SK-MEL-5 (cell line): ENCODE measurements at regions not wholly inside any gene's neighbourhood (a gene's known extent, or its start where the extent isn't known, plus 50 kb on each side); places are given as distances from the start of the nearest gene placed in this dataset.

Experiments
- DNase-seq: peaks from one replicate; pipeline ENCODE4 v3.0.0-alpha.2; 2016; ENCODE audit warnings: low read depth, low spot score
- in situ Hi-C: cut with HindIII; loops from 2 replicates; pipeline ENCODE4 v1.10.0; 2016; ENCODE audit warnings: low sequenced_read_pairs, high pct_unique_total_duplicates, low pct_unique_long_range_greater_than_20kb

DNA sequence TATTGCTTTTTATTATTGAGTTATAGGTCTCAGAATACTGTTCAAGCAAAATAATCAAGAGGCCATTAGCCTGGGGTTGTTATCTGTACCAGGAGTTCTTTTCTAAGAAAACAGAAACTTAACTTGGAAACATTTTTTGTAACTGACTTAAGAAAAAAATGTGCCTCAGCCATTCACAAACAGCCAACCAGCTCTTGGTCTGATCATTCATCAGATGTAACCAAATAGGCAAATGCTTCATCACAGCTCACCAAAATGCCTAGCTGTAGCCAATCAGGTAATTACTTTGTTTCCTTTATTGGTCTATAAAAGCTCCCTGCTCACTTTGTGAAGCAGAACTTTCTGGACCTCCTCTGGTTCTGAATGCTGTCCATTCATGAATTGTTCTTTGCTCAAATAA, 387.7 kb downstream of the FAT4 start:
- no peak for DNase-seq
- in situ Hi-C loops: no loop called here

DNA sequence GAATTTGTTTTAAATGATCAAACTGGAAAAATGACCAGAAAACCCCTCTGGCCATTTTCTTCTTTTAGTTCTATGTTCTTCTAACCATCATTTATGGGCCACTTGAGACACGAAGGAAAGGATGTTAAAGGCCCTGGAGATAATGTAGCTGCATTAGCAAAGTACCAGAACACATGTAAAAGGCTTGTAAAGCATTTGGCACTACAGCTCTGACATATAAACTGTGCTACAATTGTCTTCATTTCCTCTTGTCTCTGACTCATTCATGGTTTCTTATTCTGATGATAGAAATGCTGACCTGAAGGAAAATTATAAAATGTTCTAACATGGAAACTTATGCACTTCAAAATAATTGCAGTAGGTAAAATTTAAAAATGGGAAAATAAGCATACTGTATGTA, 388.7 kb downstream of the FAT4 start:
- no peak for DNase-seq
- in situ Hi-C loops: no loop called here

DNA sequence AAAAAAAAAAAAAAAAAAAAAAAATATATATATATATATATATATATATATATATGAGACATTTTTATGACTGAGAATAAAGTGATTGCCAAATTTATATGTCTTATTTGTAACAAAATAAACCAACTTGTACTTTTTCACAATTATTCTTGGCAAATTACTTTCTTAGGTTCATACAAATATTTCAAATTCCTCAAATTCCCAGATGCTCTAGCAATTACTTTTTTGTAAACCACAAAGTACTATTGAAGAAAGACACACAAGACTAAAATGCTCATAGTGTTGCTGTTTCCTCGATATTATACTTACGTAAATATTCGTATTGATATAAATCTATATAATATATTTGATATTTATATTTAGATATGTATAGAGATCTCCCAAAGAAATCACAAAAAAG, 390.0 kb downstream of the FAT4 start:
- no peak for DNase-seq
- in situ Hi-C loops: no loop called here

DNA sequence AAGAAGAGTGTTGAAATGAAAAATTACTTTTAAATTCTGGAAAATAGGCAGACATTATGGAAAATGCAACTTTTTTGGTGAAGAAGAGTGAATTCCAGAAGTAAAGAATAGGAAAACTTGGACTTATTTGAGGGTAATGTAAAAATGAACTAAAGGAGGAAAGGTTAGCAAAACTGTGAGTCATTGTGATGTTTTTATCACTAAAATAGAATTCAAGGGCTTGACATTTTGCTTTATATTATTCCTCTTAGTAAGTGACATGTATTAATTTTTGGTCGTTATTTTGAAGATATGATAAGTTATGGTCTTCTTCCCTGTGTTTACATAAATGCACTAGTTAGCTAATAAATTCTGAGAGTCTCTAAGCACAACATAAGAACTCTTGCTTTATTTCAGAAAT, 390.9 kb downstream of the FAT4 start:
- DNase-seq: no peak
- in situ Hi-C loops: no loop called here

DNA sequence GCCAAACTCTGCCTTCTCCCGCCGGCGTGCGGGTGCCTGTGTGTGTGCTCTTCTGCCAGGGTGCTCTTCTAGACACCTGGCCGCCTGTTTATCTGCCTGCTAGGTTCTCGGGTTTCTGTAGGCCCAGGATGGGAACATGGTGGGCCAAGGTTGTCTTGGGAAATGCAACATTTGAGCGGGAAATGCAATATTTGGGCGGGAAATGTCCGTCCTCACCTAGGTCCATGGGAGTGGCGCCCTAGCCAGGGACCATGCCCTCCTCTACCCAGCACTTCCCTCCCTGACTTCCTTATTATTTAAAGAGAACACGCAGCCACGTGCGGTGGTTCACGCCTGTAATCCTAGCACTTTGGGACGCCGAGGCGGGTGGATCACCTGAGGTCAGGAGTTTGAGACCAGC, 392.6 kb downstream of the FAT4 start:
- in situ Hi-C loops: no loop called here
- DNase-seq: no peak

DNA sequence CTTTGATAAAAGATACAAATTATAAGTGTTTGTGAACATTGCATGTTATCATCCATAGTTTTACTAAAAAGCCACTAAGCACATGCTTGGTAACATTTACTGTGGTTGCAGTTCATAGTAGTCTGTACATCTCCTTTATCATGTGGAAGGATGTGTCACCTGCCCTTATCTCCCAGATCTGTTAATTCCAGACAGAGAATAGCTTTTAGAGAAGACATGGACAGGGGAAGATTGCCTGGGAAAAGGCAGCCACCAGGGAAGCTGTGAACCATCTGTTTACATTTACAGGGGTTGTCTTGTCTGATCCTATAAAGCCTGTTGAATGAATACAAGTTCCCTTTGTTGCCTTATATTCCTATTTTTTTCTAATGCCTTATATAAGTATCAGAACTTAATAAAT, 396.0 kb downstream of the FAT4 start:
- no peak for DNase-seq
- in situ Hi-C loops: no loop called here

DNA sequence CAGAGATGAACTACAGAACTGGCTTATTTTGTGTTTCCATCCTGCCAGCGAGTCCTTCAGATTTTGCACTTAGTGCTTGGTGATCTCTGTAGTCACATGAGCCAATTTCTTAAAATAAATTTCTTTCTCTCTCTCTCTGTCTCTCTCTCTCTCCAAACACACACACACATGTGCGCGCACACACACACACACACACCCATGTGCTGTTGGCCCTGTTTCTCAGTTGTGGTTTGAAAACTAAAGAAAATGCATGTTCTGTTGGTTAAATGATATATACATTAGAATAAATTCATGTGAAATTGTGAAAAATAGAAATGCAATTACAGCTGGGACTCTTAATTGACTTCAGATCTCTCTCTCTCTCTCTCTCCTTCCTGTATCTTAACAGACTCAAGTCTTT, 399.3 kb downstream of the FAT4 start:
- in situ Hi-C loops: no loop called here
- no peak for DNase-seq

DNA sequence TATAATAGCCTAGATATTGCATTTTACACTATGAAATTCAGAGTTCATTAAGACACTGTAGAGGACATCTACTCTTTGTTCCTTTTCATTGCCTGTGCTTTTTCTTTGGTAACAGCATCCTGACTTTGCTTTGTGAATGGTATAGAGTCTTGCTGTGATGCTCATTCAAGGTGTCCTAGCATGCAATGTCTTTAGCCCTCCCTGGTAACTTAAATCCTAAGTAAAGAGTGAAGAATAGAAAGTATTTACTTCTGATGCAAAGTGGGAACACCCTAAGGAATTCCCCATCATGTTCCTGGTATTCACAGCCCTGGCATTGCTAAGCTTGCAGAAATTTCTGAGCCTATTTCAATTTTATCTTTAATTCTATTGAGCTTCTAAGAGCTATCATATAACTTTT, 400.1 kb downstream of the FAT4 start:
- DNase-seq: no peak
- in situ Hi-C loops: no loop called here

DNA sequence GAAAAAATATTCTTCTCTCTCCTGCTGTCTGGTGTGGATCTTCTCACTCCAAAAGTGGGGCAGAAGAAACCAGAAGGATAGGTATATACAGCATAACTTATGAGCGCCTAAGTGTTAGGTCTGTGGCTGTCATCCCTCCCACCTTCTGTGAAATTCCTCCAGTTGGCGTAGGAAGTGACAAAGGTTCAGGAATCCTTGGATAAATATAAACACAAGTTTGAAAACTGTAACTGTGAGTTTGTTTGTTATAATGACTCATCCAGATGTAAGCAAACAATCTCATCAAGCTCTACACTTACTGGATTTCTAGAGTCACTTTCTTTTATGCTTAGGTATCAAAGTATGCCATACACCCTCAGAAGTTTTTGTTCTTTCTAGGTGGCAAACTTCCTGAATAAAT, 405.2 kb downstream of the FAT4 start:
- no peak for DNase-seq
- in situ Hi-C loops: no loop called here

DNA sequence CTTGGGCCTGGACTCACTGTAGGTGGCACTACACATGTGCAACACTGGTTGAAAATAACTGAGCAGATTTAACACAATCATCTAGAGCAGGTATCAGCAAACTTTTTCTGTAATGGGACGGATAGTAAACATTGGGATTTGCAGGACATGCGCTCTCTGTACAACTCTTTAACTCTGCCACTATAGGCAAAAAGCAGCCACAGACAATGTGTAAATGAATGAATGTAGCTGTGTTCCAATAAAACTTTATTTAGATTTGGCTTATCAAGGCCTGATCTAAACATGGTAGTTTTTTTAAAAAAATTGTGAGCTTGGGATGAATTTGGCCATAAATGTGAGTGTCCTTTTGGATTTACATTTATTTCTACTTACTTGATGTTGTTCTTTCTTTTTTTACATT, 407.3 kb downstream of the FAT4 start:
- DNase-seq: no peak
- in situ Hi-C loops: no loop called here

DNA sequence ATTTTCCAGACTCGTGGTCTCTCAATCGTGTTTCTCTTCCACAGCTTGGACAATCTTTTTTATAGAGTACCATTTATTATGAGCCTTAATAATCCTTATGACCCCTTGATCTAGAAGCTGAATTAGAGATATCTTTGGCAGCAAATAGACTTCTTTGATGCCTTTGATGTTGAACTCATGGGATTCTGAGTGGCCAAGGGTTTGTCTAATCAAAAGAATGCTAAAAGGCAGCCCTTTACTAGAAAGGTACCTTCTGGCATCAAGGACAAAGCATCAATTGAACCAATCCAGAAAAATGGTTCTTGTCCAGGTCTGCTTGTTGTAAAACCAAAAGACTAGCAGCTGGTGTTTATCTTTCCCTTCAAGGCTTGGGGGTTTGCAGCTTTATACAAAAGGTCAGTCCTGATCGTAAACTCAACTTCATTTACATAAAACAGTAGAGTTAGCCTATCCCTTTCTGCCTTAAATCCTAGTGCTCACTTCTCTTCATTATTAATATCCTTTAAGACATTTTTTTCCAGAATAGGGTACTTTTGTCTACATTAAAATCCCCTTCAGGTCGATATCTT, 411.3 kb downstream of the FAT4 start:
- in situ Hi-C loops: no loop called here
- no peak for DNase-seq

DNA sequence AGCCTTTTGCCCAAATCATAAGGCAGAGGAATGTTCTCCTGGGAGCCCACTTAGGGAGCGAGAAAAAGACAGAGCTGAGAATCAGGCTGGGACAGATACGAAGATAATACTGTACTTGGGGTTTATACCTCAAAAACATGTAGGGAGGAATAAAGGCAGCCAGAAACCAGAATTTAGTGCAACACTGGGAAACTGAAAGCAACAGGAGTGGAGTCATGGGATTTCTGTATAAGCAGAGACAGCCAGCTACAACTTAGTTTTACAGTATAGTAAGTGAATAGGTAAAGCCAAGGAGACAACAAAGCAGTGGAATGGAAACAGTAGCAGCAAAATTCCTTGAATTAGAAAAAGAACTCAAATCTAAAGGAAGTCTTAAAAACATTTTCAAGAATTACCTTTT, 413.2 kb downstream of the FAT4 start:
- in situ Hi-C loops: no loop called here
- DNase-seq: no peak

DNA sequence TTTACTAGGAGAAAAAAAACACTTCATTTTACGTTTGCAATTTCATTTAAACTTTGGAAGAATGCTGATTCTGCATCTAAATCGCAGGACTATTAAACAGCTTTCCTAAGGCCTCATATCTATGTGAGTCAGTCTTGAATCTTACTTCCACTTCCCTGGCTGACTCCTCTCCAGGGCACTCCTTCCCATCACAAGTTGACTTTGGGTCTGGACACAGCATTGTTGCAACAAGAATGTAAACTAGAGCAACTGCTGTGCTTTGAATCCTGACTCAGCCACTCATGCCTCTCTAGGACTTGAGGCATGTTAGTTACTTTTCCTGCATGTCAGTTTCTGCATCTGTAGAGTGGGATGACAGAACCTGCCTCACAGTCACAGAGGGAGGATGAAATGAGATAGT, 413.8 kb downstream of the FAT4 start:
- in situ Hi-C loops: no loop called here
- DNase-seq: peak; percentile 3

DNA sequence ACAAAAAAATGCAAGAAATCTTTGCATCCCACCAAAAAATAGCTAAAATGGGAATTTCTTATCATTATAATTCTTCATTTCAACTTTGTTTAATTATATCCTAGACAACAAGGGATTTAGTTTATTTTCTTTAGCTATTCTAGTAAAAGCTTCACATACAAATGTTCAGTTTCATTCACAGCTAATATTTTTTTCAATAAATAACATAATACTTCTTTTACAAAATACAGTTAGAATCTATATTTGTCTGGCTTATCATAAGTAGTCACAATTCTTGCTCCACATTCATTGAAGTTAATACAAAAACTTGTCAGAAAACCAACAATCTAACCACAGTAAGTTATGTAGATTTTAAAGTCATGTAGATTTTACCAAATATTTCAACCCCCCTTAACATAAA, 414.4 kb downstream of the FAT4 start:
- in situ Hi-C loops: no loop called here
- DNase-seq: no peak

DNA sequence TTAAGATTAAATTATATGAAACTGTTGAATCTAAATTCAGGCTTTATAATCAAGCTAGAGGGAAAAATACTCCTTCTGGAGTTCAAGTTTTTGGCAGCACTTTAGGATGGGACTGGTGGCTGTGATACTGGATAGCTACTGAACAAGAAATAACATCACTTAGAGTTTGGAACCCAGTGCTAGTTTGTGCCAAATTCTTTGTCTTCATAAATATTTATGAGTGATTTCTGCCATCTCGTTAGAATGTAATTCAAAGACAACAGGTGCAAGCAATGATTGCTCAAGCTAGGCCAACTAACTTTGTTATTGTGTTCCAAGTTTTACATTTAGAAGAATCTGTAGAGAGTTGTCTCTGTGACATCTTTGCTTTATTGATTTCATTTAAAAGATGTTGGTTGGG, 417.9 kb downstream of the FAT4 start:
- in situ Hi-C loops: no loop called here

DNA sequence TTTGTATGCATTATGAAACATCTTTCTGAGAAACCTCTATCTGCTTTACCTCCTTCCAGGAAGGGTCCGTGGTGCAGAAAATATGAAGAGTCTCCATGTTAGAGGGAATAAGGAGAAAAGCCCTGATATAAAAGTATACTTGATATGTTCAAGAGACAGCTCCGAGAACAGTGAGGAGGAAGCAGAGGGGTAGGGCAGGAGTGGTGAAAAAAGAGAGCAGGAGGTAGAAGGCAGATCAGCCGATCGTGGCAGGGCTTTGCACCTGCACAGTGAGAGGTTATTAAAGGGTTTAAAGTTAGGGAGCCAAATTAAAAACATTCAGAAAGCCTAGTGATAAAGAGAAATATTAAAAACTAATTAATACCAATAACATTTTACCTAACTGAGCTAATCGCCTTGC, 419.7 kb downstream of the FAT4 start:
- DNase-seq: no peak
- in situ Hi-C loops: no loop called here

More for the DNA sequence above, 417.9 kb downstream of the FAT4 start:
- no peak for DNase-seq

DNA sequence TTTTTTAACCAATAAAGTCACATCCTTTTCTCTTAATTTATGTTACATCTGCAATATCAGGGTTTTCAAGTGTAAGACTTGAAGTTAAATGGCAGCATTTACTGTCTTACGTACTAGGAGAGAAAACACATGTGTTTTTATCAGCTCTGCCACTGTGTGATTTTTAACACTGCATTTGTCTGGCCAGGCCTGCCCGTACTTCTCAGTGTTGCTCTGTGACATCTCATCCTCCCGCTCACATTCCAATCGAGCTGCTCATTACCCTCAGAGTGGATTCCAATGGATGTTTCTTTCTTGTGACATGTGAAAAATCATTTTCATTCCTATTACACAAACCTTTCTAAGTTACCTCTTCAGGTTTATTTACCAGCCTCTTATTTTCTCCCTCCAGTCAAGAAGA, 420.3 kb downstream of the FAT4 start:
- DNase-seq: peak; percentile 18
- in situ Hi-C loops: no loop called here

DNA sequence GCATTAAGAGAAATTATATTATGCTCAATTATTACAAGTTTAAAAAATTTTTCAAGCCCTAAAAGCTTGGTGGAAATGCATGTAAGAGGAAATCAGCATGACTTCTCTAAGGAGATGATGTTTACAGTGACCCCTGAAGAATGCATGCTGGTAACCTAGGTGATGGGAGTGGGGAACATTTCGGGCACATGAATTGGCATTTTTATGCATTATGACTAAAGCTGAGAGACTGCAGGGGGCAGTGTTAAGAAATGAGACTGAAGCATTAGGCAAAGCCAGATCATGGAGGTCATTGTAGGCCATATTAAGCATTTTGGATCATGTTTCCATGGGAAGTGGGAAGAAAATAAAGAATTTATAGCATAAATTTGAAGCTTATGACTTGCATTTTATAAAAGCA, 421.3 kb downstream of the FAT4 start:
- DNase-seq: peak; percentile 53
- in situ Hi-C loops: no loop called here

DNA sequence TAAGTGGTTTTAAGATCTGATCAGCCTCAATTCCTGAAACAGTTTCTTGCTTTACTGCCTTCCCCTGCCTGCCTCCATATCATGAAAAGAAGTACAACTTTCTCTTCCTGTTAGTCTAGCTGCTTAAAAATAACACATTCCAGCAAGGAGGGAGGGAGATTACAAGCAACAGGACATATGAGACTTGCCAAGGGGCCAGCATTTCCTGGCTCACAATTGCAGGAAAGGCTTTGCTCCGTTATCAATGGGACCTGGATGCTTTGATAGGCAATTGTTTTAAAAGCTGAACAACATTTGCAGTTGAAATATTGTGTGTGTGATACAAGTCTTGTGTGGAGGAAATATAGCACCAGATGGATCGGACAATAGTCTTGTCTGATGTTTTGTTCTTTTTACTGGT, 425.0 kb downstream of the FAT4 start:
- in situ Hi-C loops: no loop called here
- no peak for DNase-seq

DNA sequence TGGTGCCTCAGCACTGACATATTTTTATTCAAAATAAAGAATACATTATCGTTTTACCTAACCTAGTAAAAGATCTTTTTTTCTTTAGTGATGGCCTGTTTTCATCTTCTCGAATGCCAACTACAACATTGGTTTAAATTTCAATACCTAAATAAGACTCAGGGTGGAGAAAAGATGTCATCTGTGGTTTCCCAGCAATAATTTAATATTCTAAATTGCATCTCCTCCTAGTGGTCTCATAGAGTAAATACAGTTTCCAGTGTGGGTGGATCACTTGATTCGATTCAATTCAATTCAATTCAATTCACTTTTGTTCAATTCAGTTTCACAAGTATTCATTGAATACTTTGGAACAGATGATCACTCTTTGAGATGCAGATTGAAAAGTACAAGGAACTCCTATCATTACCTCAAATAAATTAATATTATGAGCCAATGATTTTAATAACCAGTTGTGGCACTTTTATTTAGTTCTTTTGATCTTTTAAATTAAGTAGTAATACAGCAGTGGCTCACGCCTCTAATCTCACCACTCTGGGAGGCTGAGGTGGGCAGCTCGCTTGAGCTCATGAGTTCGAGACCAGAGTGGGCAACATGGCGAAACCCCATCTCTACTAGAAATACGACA, 427.2 kb downstream of the FAT4 start:
- in situ Hi-C loops: no loop called here
- DNase-seq: peak; percentile 50
